ENCODE measurements at regions not wholly inside any gene's neighbourhood (a gene's known extent, or its start where the extent isn't known, plus 50 kb on each side); places are given as distances from the start of the nearest gene placed in this dataset.

DNA sequence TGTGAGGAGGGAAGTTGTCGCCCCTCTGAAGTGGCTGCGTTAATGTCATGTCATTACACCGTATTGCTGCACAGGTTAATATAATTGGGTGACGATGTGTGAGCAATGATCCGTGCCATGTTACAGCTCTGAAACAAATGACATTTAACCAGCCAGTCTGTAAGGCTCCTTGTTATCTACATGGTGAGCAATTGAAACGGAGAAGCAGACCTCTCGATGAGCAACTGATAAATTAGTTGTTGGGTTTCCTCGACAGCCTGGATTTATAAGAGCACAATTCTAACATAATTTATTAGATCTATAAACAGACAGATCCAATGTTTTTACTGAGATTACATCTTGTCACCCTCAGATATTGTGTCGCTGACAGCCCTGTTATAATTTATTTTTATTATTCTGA lies 49.9 kb upstream of the MAFB start:
- no peak for DNase-seq (ENCODE audit: low spot score)

DNA sequence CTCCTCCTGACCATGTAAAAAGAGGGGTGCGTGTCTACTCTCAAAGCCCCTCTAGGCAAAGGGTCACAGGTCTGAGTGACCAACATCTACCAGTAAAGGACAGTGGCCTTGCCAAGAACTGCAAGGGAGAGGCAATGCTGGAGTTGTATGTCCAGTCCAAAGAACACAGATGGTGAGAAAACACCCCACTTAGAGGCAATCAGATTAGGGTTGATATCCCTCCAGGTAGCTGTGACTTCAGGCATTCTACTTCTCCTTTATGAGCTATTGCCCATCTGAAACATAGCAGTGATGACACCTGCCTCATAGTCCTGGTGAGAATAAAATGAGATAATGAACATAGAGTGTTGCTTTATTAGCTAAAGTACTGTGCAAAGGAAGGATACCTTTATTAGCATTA lies 50.8 kb upstream of the MAFB start:
- no peak for DNase-seq (ENCODE audit: low spot score)

DNA sequence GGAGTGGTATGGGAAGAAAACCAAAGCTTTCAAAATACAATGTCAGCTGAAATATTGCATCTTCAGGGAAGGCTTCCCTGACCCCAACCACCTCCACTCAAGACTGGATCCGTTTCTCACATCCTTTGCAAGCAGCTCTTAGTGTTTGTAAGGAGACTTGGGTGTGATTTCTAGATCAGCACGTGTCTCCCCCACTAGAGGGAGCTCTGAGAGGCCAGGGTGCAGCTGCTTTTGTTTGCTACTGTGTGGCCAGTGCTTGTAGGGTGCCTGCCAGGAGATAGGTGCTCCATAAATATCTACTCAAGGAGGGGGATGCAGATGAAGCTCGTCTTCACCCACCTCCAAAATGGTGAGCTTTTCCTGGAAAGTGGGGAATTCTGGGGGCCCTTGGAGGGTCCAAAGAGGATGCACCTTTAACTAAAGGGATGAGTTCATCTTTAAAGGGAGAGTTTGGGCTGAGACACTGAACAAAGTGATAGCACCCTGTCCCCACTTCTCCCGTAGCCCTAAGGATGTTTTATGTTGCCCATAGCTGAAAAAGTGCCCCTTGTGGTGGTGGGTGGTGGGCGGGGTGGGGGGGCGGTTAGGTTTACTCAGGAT lies 52.6 kb upstream of the MAFB start:
- DNase-seq (ENCODE audit: low spot score), result no peak

GRCh38 chr20:40743141-40743775 lies 54.2 kb upstream of the MAFB start:
- no peak for DNase-seq (ENCODE audit: low spot score)

GRCh38 chr20:40744072-40744817 lies 55.2 kb upstream of the MAFB start:
- DNase-seq (ENCODE audit: low spot score), result no peak

- no peak for DNase-seq (ENCODE audit: low spot score)
Observed at GRCh38 chr20:40744818-40745175, 55.8 kb upstream of the MAFB start.

GRCh38 chr20:40746251-40746650 lies 57.2 kb upstream of the MAFB start:
- no peak for DNase-seq (ENCODE audit: low spot score)

- DNase-seq (ENCODE audit: low spot score), result no peak
Observed at GRCh38 chr20:40748182-40748581, 59.1 kb upstream of the MAFB start.

DNA sequence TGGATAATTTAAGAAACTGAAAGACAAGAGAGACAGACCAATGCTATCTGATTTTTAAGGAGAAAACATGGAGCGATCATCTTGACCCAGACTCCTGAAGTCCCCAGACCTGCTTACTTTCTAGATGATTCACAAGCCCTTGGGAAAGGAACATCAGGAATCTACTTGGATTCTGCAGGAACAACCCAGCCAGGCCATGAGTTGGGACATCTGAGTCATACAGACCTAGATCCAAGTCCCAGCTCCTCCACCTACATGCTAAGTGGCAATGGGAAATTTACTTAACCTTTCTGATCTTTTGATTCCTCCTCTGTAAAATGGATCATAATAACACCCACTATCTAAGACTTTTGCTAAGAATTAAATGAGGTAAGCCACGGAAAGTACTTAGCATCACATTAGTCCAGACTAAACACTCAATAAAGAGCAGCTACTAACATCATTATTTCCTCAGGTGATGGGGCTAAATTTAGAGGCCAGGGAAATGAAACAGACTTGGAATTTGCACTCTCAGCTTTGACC lies 61.0 kb upstream of the MAFB start:
- no peak for DNase-seq (ENCODE audit: low spot score)

- DNase-seq (ENCODE audit: low spot score), result no peak
Observed at GRCh38 chr20:40750541-40751035, 61.6 kb upstream of the MAFB start.

GRCh38 chr20:40753472-40753871 lies 64.4 kb upstream of the MAFB start:
- DNase-seq (ENCODE audit: low spot score), result no peak

DNA sequence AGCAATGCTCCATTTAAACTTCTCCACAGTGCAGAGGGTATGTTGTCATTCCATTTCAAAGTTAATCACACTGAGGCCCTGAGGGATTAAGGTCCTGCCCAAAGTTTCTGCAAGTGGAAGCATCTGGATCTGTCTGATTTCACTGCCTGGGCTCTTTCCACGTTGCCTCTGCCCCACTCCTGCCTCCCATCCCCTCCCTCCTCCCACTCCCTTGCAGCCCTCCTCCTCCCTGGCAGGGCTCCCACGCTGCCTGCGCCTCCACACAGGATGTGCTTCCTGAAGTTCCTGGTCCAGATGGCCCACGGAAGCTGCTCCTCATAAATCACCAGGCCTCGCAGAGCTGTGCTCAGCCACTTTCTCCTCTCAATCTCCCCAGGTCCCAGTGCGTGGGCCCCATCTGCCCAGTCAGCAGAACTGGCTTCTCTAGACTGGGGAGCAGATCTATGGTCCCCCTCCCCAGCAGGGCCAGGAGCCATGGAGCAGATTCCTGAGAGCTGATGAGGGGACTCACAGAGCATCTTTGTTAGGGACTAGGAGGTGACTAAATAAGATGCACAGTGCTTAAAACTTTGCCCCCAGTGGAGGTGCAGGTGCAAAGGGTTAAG lies 65.4 kb upstream of the MAFB start:
- no peak for DNase-seq (ENCODE audit: low spot score)

DNA sequence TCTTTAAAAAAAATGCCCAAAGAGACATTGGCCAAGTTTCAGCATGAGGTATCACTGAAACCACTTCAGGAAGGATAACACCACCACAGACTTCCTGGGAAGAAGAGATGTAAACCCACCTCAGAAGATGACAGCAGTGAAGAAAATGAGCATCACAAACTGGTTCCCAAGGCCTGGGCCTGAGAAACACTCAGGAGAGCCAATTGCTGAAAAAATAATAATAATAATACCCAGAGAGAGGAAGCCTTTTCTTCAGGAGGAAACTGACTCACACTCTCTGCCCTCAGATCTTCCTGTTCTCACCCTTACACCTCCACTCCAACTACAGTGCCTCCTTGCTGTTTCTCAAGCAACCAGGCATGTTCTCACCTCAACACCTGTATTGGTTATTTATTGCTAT lies 68.1 kb upstream of the MAFB start:
- no peak for DNase-seq (ENCODE audit: low spot score)

DNA sequence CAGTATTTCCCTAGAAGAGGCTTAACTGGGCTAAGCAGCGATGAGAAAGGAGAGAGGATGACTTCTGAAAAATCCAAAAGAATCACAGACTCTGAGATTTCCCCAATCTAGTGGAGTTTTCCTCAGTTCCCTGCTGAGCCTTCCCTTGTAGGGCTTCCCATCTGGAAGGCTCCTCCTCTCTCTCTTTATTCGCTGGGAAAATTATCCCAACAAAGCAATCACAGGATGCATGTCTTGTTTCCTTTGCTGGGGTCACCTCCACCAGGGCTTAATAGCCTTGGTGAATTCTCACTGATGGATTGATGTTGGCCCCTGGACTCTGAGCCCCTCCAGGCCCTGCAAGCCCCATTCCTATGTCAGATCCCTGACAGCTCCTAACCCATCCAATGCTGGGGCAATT lies 69.8 kb upstream of the MAFB start:
- no peak for DNase-seq (ENCODE audit: low spot score)

DNA sequence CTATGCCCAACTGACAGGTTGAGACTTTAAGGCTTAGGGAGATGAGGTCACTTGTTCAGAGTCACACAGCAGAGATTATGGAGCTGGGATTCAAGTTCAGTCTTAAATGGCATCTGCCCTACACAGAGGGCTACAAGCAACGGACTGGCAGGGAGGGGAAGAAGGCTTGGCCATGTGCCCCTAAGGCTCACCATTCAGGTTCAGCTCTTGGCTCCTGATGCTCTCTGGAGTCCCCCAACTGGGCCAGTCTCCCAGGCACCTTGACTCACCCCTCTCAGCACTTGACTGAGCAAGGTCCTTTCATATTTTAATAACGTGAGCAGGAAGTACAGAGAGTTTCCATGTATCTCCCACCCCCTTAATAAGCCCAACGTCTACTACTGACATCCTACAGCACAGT lies 71.4 kb upstream of the MAFB start:
- DNase-seq (ENCODE audit: low spot score), result no peak

DNA sequence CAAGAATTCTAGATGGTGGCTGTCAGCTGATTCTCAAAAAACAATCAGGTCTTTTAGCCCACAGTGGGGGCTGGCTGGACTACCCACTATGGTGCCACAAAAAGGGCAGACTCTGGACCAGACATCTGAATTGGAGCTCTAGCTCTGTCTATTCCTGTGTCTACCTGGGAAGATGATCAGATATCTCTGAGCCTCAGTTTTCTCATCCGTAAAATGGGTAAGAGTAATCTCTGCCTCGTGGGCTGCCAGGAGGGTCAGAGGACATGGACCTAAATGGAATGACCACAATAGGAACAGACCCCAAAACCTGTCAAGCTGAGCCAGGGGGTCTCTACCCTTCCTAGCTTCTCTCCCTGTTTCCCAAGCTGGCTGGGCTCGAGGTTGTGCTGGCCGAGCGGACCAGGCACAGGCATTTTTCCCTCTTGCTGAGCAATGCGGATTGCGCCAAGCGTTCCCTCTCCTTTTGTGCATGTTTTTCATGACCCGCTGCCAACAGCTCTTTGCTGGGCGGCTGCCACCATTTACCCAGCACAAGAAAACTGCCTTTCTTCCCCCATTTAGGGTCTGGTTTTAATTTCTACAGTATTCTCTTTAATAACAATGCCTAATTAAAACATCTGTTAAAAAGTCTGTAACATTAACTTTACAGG lies 74.7 kb upstream of the MAFB start:
- DNase-seq (ENCODE audit: low spot score), result peak; percentile 55

GRCh38 chr20:40765814-40766480 lies 76.9 kb upstream of the MAFB start:
- no peak for DNase-seq (ENCODE audit: low spot score)

- no peak for DNase-seq (ENCODE audit: low spot score)
Observed at GRCh38 chr20:40766790-40767614, 78.0 kb upstream of the MAFB start.

GRCh38 chr20:40767615-40767924 lies 78.5 kb upstream of the MAFB start:
- no peak for DNase-seq (ENCODE audit: low spot score)

GRCh38 chr20:40768105-40768504 lies 79.1 kb upstream of the MAFB start:
- DNase-seq (ENCODE audit: low spot score), result no peak

GRCh38 chr20:40769677-40770285 lies 80.7 kb upstream of the MAFB start:
- DNase-seq (ENCODE audit: low spot score), result no peak
